ENCODE measurements at regions not wholly inside any gene's neighbourhood (a gene's known extent, or its start where the extent isn't known, plus 50 kb on each side); places are given as distances from the start of the nearest gene placed in this dataset.
A peak's percentile ranks its signal among the peaks of the same experiment; 100 is the strongest.
"Not testable (repeated sequence)": the region's sequence is repeated elsewhere in the genome, so short reads cannot be mapped to it uniquely, and the experiment has no call there.

- DNase-seq (ENCODE audit: low read depth), result peak; percentile 21
These were observed 84.5 kb upstream of the RALGAPA2 start for GRCh38 chr20:20796766-20797440.

GRCh38 chr20:20795721-20796120, 83.3 kb upstream of the RALGAPA2 start:
- no peak for DNase-seq (ENCODE audit: low read depth)

- no peak for DNase-seq (ENCODE audit: low read depth)
These were observed 82.7 kb upstream of the RALGAPA2 start for GRCh38 chr20:20795119-20795518.

GRCh38 chr20:20793591-20793990, 81.1 kb upstream of the RALGAPA2 start:
- peak; percentile 11 for DNase-seq (ENCODE audit: low read depth)

- no peak for DNase-seq (ENCODE audit: low read depth)
These were observed 79.5 kb upstream of the RALGAPA2 start for GRCh38 chr20:20791664-20792568.

- no peak for DNase-seq (ENCODE audit: low read depth)
These were observed 75.9 kb upstream of the RALGAPA2 start for GRCh38 chr20:20788308-20788707.

DNA sequence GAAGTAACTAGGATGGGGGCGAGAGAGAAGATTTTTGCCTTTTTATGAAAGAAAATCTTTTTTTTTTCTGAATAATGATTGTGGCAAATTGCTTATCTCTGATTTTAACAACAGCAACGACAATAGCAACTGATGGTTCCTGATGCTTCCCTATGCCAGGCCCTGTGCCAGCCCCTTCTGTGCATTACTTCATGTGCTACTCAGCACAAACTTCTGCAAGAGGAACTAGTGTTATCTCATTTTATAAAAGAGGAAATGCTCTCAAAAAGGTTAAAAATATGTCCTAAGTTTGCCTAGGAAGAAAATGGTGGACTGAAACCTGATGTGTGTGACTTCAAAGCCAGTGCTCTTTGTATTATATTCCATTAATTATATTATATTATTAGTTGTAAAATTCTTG, 74.0 kb upstream of the RALGAPA2 start:
- no peak for DNase-seq (ENCODE audit: low read depth)

GRCh38 chr20:20785226-20785625, 72.8 kb upstream of the RALGAPA2 start:
- no peak for DNase-seq (ENCODE audit: low read depth)

DNA sequence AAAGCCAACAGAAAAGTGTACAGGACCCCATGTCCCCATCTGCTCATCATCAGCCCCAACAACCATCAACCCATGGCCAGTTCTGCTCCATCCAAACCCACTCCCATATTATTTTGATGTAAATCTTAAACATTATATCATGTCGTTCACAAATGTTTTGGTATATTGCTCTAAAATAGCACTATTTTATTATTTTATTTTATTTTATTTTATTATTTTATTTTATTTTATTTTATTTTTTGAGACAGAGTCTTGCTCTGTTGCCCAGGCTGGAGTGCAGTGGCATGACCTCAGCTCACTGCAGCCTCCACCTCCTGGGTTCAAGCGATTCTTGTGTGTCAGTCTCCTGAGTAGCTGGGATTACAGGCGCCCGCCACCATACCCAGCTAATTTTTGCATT, 72.0 kb upstream of the RALGAPA2 start:
- DNase-seq (ENCODE audit: low read depth), result not testable (repeated sequence)

DNA sequence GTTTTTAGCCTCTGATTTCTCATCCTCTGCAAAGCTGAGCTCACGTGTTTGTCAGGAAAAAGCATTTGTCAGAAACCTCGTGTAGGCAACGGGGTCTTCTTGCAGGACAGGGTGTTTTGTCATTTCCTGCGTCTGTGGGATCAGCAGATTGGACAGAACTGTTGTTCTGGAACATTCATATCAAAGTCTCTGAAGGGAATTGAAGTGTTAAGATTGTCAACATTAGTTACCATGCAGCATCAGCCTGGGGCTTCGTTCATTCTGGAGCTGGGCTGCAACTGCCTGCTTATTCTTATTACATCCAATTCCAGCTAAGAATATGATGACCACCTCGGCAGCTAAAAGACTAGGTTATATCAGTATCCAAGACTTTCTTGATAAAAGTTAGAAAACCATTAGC, 71.0 kb upstream of the RALGAPA2 start:
- no peak for DNase-seq (ENCODE audit: low read depth)

DNA sequence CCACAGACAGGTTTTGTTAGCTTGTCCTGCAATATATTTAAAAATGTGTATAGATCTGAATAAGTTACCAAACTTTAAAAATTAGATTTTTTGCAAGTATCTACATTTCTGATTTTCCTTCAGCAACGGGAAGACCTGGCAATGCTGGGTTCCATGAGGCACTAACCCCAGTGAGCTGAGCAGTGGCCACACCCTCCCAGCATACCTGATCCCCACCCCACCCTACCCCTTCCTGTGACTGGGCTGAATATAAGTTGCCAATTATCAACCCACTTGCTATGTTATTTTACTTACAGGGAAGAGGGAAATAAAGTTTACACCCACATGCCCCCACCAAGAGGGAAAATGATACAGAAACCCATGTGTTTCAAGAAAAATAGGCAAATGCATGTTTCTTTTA, 70.3 kb upstream of the RALGAPA2 start:
- DNase-seq (ENCODE audit: low read depth), result no peak

- DNase-seq (ENCODE audit: low read depth), result no peak
These were observed 69.8 kb upstream of the RALGAPA2 start for GRCh38 chr20:20782231-20782630.

DNA sequence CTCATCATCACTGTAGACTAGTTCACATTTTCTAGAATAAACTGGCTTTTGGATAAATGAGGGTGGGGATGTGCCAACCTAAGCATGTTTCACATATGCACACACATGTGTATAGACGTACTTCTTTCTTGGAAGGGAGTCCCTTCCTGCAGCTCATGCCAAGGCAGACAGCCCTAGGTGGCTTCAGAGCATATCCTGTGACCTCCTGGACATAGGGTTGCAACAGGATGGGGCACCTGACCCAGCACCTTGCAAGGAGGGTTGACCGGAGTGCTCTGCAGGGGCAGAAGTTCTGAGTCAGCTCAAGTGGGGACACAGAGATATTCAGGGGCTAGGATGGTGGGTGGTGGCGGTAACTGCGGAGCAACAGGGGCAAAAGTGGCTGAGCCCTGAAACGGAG, 68.6 kb upstream of the RALGAPA2 start:
- DNase-seq (ENCODE audit: low read depth), result no peak

DNA sequence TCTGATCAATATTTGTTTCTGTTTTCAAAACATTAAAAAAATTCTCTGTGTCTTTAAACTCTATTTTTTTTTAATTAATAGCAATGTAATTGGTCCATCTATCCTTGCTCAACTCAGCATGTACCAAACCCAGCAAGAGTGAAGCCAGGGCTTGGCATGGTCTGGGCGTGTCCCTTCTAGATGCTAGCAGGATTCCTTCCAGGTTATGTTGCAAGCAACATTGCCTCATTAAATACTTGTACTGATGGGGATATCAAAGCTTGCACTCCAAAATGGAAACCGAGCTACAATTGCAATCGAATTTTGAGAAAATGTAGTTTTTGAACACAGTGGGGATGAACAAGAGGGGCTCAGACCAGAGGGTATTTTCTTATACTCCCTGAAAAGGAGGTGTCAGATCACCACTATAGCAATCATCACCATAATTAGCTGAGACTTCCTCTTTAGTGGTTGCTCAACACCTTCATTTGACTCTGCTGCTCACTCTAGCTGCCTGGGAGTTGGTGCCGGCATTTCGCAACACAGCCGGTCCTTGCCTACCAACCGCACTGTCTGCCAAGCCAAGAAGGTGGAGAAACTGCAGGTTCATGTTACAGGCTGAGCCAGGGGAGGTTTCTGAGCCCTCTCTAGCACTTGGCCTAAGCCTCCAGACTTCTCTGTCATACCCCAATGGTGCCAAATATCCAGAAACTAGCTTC, 67.8 kb upstream of the RALGAPA2 start:
- DNase-seq (ENCODE audit: low read depth), result peak; percentile 69

DNA sequence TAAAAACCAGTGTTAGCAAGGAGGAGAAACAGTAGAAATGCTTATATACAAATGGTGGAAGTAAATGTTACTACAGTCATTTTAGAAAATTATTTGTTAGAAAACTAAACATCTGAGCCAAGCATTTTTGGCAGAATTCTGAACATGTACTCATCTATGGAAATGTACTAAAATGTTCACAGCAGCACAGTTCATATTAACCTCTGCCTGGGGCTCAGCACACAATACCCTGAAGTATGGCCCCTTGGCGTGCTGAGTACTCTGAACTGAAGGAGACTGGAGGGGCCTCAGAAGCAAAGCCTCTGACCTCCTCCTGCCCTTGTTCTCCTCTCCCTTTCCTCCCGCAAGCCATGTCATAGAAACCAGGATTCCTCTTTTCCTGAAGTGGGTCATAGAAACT, 66.2 kb upstream of the RALGAPA2 start:
- no peak for DNase-seq (ENCODE audit: low read depth)

- DNase-seq (ENCODE audit: low read depth), result no peak
These were observed 60.1 kb upstream of the RALGAPA2 start for GRCh38 chr20:20772497-20773085.

DNA sequence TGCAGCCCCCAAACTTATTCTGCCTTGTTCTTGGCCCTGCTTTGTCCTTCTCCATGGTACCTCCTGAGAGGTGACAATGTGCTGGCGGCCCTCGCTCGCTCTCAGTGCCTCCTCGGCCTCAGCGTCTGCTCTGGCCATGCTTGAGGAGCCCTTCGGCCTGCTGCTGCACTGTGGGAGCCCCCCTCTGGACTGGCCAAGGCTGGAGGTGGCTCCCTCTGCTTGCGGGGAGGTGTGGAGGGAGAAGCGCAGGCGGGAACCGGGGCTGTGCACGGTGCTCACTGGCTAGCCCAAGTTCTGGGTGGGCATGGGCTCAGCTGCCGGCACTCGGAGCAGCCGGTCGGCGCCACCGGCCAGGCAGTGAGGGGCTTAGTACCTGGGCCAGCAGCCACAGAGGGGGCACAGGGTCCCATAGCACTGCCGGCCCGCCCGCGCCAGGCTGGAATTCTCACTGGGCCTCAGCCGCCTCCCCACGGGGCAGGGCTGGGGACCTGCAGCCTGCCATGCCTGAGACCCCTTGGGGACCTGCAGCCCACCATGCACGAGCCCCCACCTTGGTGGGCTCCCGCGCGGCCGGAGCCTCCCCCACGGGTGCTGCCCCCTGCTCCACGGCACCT, 55.9 kb upstream of the RALGAPA2 start:
- no peak for DNase-seq (ENCODE audit: low read depth)

- DNase-seq (ENCODE audit: low read depth), result no peak
These were observed 53.4 kb upstream of the RALGAPA2 start for GRCh38 chr20:20765696-20766365.

- DNase-seq (ENCODE audit: low read depth), result no peak
These were observed 51.2 kb upstream of the RALGAPA2 start for GRCh38 chr20:20763650-20764049.
